Transverse colon (tissue), 4 donors: ENCODE measurements at regions not wholly inside any gene's neighbourhood (a gene's known extent, or its start where the extent isn't known, plus 50 kb on each side); places are given as distances from the start of the nearest gene placed in this dataset.

ENCODE experiments used
- EP300 ChIP-seq: sonication (generic); formaldehyde crosslinking; IDR thresholded peaks from one replicate; pipeline ENCODE4 v1.6.1; 2017; ENCODE audit warnings: antibody characterized with exemption, low read depth
- POLR2A ChIP-seq: fragments of 450-650 bp; IDR thresholded peaks from one replicate; pipeline ENCODE4 v1.6.1; 2016; ENCODE audit warnings: antibody characterized with exemption, mild to moderate bottlenecking, moderate library complexity
- POLR2AphosphoS5 ChIP-seq, 3 donors: sonication (generic); formaldehyde crosslinking; IDR thresholded peaks; one replicate each; pipeline ENCODE4 v1.6.1; 2016; ENCODE audit warnings: antibody characterized with exemption in 3 of 3
- TF ChIP-seq, protein P1 (sequence below), 5 experiments: fragments of 200-600 bp in 3 of 5; fragments of 450-650 bp in 2 of 5; sonication (generic) in 3 of 5; IDR thresholded peaks; 1 replicate in 2 of 5; 2 replicates in 3 of 5; pipeline ENCODE4 v1.5.1; 2016 to 2017; ENCODE audit warnings: antibody characterized with exemption in 5 of 5, inconsistent platforms in 3 of 5, mild to moderate bottlenecking in 2 of 5, moderate library complexity in 1 of 5

DNA sequence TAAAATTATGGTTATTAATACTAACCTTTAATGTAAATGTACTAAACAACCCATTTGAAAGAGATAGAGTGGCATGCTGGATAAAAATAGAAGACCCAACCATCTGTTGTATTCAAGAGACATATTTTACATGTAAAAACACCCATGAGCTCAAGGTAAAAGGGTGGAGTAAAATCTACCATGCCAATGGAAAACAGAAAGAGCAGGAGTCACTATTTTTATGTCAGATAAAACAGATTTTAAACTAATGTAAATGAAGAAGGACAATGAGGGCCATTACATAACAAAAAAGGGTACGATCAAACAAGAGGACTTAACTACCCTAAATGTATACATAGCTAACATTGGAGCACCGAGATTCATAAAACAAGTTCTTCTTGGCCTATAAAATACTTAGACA lies 66.3 kb downstream of the ITM2A start:
- TF ChIP-seq, protein P1, sequence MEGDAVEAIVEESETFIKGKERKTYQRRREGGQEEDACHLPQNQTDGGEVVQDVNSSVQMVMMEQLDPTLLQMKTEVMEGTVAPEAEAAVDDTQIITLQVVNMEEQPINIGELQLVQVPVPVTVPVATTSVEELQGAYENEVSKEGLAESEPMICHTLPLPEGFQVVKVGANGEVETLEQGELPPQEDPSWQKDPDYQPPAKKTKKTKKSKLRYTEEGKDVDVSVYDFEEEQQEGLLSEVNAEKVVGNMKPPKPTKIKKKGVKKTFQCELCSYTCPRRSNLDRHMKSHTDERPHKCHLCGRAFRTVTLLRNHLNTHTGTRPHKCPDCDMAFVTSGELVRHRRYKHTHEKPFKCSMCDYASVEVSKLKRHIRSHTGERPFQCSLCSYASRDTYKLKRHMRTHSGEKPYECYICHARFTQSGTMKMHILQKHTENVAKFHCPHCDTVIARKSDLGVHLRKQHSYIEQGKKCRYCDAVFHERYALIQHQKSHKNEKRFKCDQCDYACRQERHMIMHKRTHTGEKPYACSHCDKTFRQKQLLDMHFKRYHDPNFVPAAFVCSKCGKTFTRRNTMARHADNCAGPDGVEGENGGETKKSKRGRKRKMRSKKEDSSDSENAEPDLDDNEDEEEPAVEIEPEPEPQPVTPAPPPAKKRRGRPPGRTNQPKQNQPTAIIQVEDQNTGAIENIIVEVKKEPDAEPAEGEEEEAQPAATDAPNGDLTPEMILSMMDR (IDR thresholded peaks at IDR 0.05), result no peak
- TF ChIP-seq POLR2A (no peak), POLR2AphosphoS5 (IDR thresholded peaks at IDR 0.05) (no peak), EP300 (no peak)
